DMS53 (cell line): ENCODE measurements at regions not wholly inside any gene's neighbourhood (a gene's known extent, or its start where the extent isn't known, plus 50 kb on each side); places are given as distances from the start of the nearest gene placed in this dataset.

ENCODE experiments used
- DNase-seq: peaks from one replicate; lab custom pipeline; 2025; lab: John Stamatoyannopoulos, UW

GRCh38 chr6:108778421-108779186 lies 69.6 kb upstream of the ARMC2 start:
- no peak for DNase-seq

DNA sequence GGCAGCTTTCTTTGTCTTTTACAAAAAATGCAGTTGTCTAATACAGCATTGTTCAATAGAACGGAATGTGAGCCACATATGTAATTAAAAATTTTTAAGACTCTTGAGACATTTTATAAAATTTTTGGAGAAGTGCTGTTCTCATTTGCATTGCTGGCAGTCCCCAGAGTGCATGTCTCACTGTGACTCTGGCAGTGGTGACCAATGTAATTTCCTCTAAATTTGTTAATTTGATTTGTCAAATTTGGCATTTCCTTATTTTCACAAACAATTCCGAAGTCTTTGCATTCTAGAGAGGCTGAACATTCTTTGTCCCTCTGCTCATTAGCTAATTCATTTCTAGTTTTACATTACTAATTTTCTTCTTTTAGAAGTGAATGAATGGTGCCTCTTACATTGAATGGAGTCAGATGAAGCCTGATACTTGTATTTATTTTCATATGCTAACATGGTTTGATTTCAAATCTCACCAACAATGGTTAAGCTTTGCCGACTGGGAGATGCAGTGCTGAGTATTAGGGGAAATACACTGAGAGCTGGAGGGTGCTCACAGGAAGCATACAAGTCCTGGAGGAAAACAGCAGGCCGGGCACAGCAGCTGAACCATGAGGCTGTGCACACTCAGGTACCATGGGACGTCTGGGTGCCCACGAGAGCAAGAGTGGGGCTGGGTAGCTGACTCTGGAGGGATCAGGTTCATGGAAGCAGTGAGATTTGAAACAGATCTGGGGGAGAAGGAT lies 68.5 kb upstream of the ARMC2 start:
- DNase-seq: no peak

DNA sequence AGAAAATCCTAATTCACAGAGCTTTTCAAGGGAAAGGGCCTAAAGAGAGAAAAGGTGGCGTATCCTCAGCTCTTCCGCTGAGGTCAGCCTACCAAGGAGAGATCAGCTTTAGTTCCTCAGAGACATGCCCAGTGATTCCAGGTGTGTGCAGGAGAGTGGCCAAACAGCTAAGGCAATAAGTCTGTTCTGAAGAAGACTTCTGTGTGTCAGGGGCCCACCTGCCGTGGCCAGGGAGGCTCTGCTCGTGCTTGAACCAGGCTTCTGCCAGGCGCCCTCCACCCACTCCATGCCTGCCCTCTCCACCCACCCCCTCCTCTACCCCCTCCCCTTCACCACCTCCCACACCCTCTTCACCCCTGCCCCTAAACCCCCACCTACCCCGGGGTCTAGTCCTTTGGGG lies 67.4 kb upstream of the ARMC2 start:
- no peak for DNase-seq

DNA sequence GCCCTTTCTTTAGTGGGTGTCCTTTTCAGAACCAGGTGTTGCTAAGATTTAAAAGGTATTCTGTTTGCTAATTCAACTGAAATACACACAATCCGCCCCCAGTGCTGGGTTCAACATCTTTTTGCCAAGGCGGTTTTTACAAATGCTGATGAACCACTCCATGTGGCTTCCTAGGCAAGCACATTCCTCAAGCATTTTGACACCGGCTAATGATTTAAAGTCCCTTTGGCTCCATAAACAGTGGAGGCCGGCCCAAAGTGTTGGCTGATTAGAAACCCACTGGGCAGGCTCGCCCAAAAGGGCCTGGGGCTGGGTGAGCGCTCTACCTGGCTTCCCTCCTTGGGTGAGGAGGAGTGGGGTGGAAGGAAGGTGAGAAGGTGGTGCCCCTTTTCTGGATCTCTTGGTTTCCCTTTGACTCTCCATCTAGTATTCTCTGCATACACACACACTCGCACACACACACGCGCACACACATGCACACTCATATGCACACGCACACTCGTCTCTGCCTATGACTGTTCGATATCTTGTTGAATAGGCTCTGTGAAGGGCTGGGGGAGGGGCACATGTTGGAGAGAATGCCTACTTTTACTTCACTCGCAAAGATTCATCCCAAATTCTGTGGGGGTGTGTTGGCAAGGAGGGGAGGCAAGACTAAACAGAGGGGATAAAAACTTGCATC lies 66.7 kb upstream of the ARMC2 start:
- no peak for DNase-seq

- DNase-seq: peak; percentile 80
Measured at GRCh38 chr6:108782179-108783041, 65.8 kb upstream of the ARMC2 start.

DNA sequence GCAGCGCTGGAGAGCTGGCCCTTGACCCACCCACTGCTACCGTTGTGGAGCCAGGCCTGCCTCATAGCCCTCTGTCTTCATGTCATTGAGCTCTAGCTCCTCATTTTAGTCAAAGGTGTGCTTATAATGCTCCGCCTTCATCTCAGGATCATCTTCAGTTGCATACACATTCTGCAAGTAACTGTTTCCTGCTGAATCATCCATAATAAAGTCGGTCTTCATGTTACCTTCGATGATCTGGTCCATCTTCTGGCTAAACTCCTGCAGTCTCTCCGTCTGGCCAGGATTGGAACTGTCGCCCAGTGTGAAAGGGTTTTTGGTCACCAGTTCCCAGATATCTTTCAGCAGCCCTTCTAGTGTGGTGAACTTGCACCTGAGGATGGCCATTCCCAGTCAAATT lies 62.6 kb upstream of the ARMC2 start:
- DNase-seq: no peak

DNA sequence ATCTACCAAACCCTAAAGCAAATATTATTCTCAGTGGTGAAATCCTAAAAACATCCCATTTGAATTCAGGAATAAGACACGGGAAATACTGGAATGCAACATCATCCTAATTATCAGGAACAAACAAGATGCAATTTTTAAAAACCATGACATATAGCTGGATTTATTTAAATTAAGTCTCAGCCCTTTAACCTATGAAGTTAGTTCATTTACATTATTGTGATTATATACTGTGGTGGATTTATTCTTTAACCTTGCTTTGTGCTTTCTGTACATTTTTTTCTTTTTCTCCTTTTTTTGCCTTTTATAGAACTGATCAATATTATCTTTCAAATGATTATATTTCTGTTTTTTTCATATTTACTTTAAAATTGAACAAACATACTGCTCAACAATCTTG lies 59.8 kb upstream of the ARMC2 start:
- DNase-seq: no peak

DNA sequence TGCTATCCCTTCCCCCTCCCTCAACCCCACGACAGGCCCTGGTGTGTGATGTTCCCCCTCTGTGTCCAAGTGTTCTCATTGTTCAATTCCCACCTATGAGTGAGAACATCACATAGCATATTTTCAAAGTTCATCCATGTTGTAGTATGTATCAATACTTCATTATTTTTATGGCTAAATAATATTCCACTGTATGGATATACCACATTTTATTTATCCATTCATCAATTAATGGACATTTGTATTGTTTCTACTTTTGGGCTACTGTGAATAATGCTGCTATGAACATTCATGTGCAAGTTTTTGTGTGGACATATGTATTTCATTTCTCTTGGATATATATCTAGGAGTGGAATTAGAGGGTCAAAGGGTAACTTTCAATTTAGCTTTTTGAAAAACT lies 58.7 kb upstream of the ARMC2 start:
- DNase-seq: no peak

- no peak for DNase-seq
Measured at GRCh38 chr6:108791700-108792099, 56.5 kb upstream of the ARMC2 start.

- DNase-seq: peak; percentile 62
Measured at GRCh38 chr6:108793516-108794251, 54.5 kb upstream of the ARMC2 start.

DNA sequence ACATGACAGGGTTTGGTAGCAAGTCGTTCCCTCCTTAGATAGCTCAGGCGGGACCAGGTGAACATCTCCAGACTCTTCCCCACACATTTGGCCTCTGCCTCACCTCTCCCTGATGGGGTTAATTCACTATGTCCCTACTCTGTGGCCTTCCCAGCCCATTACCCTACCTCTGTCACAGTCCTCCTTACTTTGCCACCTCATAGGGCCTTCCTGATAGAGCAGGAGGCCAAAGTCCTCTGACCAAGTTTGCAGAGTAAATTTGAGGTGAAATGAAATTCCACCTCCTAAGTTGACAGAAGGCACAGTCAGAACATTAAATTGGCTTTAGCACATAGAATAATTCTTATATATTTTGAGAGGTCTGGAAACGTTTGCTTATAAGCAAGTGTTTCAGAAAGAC lies 53.1 kb upstream of the ARMC2 start:
- no peak for DNase-seq

DNA sequence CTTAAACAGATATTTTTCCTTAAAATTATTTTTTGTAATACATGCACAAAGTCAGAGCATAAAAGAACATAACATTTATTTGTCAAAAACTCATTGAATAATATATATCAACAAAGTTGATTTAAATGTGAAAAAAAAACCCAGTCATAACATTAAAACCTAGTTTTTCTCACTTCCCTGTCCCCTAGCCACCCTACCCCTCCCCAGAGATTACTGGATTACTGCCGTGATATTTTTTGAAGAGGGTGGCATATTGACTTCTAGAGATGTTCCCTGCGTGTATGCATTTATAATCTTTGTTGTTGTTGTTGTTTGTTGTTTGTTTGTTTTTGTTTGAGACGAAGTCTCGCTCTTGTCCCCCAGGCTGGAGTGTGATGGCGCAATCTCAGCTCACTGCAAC lies 52.4 kb upstream of the ARMC2 start:
- DNase-seq: no peak

DNA sequence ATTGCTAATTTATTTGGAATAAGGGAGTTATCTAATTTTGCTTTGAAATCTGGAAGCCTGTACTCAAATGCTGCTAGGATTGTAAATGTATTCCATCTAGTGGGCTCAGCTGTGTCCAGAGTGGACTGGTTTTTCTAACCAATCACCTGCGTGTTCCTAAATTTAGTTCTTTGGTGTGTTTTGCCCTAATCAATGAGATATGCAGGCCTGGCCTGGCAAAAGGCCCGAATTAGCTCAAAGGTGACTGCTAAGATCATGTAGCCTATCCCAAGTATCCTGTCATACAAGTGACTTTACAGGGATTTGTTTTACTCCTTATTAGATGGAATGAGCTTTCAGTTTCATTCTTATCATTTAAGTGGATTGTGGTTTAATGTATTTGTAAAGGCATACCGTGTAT lies 51.3 kb upstream of the ARMC2 start:
- DNase-seq: no peak

GRCh38 chr6:108797951-108798669 lies 50.1 kb upstream of the ARMC2 start:
- no peak for DNase-seq
